OCI-LY1 (cell line): ENCODE measurements at regions not wholly inside any gene's neighbourhood (a gene's known extent, or its start where the extent isn't known, plus 50 kb on each side); places are given as distances from the start of the nearest gene placed in this dataset.

Experiments
- H2AFZ ChIP-seq: fragments of 200-600 bp; sonication (generic), shearing (Covaris generic); 2 replicates; pipeline ENCODE4 v1.6.0; 2014; ENCODE audit warnings: antibody characterized with exemption, mild to moderate bottlenecking, low read length
- H3F3A ChIP-seq: fragments of 200-600 bp; sonication (generic), shearing (Covaris generic); 2 replicates; pipeline ENCODE4 v1.6.0; 2014; ENCODE audit warnings: mild to moderate bottlenecking, antibody characterized with exemption, low read length, moderate library complexity; ENCODE audit not compliant: insufficient read depth
- H3K27ac ChIP-seq: fragments of 200-600 bp; sonication (generic); 2 replicates; pipeline ENCODE4 v1.5.1; 2014; ENCODE audit warnings: low read length, mixed run types, mild to moderate bottlenecking, low read depth; ENCODE audit not compliant: poor library complexity, severe bottlenecking
- H3K27me3 ChIP-seq: fragments of 200-600 bp; sonication (generic); 2 replicates; pipeline ENCODE4 v1.6.0; 2014; ENCODE audit warnings: antibody characterized with exemption, mild to moderate bottlenecking, low read length, moderate library complexity; ENCODE audit not compliant: insufficient read depth
- H3K36me3 ChIP-seq: fragments of 200-600 bp; sonication (generic); 2 replicates; pipeline ENCODE4 v1.6.1; 2014; ENCODE audit warnings: mild to moderate bottlenecking, antibody characterized with exemption, low read length, moderate library complexity, mixed read lengths; ENCODE audit not compliant: insufficient read depth
- H3K4me1 ChIP-seq: fragments of 200-600 bp; sonication (generic); 2 replicates; pipeline ENCODE4 v1.5.1; 2014; ENCODE audit warnings: mild to moderate bottlenecking, low read length, moderate library complexity; ENCODE audit not compliant: insufficient read depth, severe bottlenecking
- H3K4me2 ChIP-seq: fragments of 200-600 bp; sonication (generic), shearing (Covaris generic); 2 replicates; pipeline ENCODE4 v1.6.1; 2014; ENCODE audit warnings: low read length
- H3K4me3 ChIP-seq: fragments of 200-600 bp; sonication (generic); 2 replicates; pipeline ENCODE4 v1.5.1; 2014; ENCODE audit warnings: low read length, low read depth, mild to moderate bottlenecking, mixed read lengths; ENCODE audit not compliant: poor library complexity, severe bottlenecking
- H3K79me2 ChIP-seq: fragments of 200-600 bp; shearing (Covaris generic); 2 replicates; pipeline ENCODE4 v1.6.1; 2016; ENCODE audit warnings: mixed run types, low read length, mixed read lengths; ENCODE audit not compliant: insufficient read depth
- H3K9ac ChIP-seq: fragments of 200-600 bp; sonication (generic), shearing (Covaris generic); 2 replicates; pipeline ENCODE4 v1.6.1; 2014; ENCODE audit warnings: mild to moderate bottlenecking, low read length, mixed read lengths
- H3K9me2 ChIP-seq: fragments of 200-600 bp; sonication (generic), shearing (Covaris generic); 2 replicates; pipeline ENCODE4 v1.6.1; 2014; ENCODE audit warnings: low read depth, mild to moderate bottlenecking, low read length, mixed read lengths
- H3K9me3 ChIP-seq: fragments of 200-600 bp; shearing (Covaris generic); 2 replicates; pipeline ENCODE4 v1.6.1; 2014; ENCODE audit warnings: low read length, mixed read lengths
- H4K20me1 ChIP-seq: fragments of 200-600 bp; sonication (generic), shearing (Covaris generic); 2 replicates; pipeline ENCODE4 v1.6.0; 2016; ENCODE audit warnings: mild to moderate bottlenecking, low read length; ENCODE audit not compliant: insufficient read depth
- CTCF ChIP-seq: fragments of 200-600 bp; sonication (generic), shearing (Covaris generic); IDR thresholded peaks from 2 replicates; pipeline ENCODE4 v1.5.1; 2017; ENCODE audit warnings: mild to moderate bottlenecking, antibody characterized with exemption, low read length, moderate library complexity, mixed read lengths
- EZH2 ChIP-seq: fragments of 200-600 bp; sonication (generic), shearing (Covaris generic); IDR thresholded peaks from 2 replicates; pipeline ENCODE4 v1.8.0; 2017; ENCODE audit warnings: borderline replicate concordance, mixed run types, mild to moderate bottlenecking, antibody characterized with exemption, low read length, moderate library complexity, mixed read lengths

- H2AFZ ChIP-seq = no peak overlapping the region
- no peaks in the 10 kb centered on the region for H3K36me3 ChIP-seq
- no peaks in the 10 kb centered on the region for H3K9me3 ChIP-seq
- no peak overlapping the region for H3K4me3 ChIP-seq
- no peaks in the 10 kb centered on the region for H3K4me1 ChIP-seq
- H3K9ac ChIP-seq = no peak overlapping the region
- H4K20me1 ChIP-seq = no peaks in the 10 kb centered on the region
- no peak overlapping the region for H3K4me2 ChIP-seq
- H3F3A ChIP-seq = no peaks in the 10 kb centered on the region
- no peak overlapping the region for H3K27ac ChIP-seq
- TF ChIP-seq EZH2 (no peak), CTCF (no peak)
- H3K79me2 ChIP-seq = no peaks in the 10 kb centered on the region
- H3K9me2 ChIP-seq = no peaks in the 10 kb centered on the region
- no peaks in the 10 kb centered on the region for H3K27me3 ChIP-seq
Measured at GRCh38 chr20:51096582-51097267, 73.8 kb upstream of the KCNG1 start.

GRCh38 chr20:51095633-51096521, 73.0 kb upstream of the KCNG1 start:
- no peak overlapping the region for H3K4me3 ChIP-seq
- no peak overlapping the region for H2AFZ ChIP-seq
- no peak overlapping the region for H3K9ac ChIP-seq
- H4K20me1 ChIP-seq = no peaks in the 10 kb centered on the region
- no peaks in the 10 kb centered on the region for H3F3A ChIP-seq
- H3K9me3 ChIP-seq = no peaks in the 10 kb centered on the region
- no peak overlapping the region for H3K27ac ChIP-seq
- no peaks in the 10 kb centered on the region for H3K36me3 ChIP-seq
- no peaks in the 10 kb centered on the region for H3K27me3 ChIP-seq
- no peaks in the 10 kb centered on the region for H3K9me2 ChIP-seq
- TF ChIP-seq CTCF (no peak), EZH2 (no peak)
- H3K79me2 ChIP-seq = no peaks in the 10 kb centered on the region
- H3K4me1 ChIP-seq = no peaks in the 10 kb centered on the region
- H3K4me2 ChIP-seq = no peak overlapping the region

DNA sequence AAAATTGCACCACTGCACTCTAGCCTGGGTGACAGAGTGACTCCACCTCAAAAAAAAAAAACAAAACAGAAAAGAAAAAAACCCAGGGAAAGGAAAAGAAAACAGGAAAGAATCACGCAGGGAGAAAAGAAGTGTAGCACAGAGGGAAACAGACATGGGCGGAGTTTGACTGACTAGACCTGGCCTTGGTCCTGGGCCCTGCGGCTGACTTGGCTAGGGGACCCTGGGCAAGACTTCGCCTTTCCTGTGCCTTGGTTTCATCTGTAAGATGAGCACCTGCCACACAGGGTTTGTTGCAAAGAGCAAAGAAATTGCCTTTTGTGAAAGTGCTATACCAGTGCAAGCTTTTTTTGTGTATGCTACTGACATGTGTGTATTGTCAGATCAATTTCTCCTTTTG, 71.3 kb upstream of the KCNG1 start:
- Histone ChIP-seq H3K9me2 (no peaks in the 10 kb centered on the region), H3K4me1 (no peaks in the 10 kb centered on the region), H3K4me2 (no peak overlapping the region), H3K9me3 (no peaks in the 10 kb centered on the region), H3K79me2 (no peaks in the 10 kb centered on the region), H3K27ac (no peak overlapping the region), H3F3A (no peaks in the 10 kb centered on the region), H3K4me3 (no peak overlapping the region), H2AFZ (no peak overlapping the region), H3K36me3 (no peaks in the 10 kb centered on the region), H3K9ac (no peak overlapping the region), H4K20me1 (no peaks in the 10 kb centered on the region), H3K27me3 (no peaks in the 10 kb centered on the region)
- no peak for TF ChIP-seq CTCF
- TF ChIP-seq EZH2 = no peak
